NAMALWA (cell line): ENCODE measurements at regions not wholly inside any gene's neighbourhood (a gene's known extent, or its start where the extent isn't known, plus 50 kb on each side); places are given as distances from the start of the nearest gene placed in this dataset.

ENCODE experiments used
- DNase-seq: peaks from one replicate; pipeline ENCODE4 v3.0.0-alpha.2; 2015; ENCODE audit warnings: low spot score

GRCh38 chr2:74760875-74761630 lies 72.9 kb upstream of the HK2 start:
- DNase-seq = no peak

- DNase-seq = peak; percentile 31
These were observed 71.1 kb upstream of the HK2 start for GRCh38 chr2:74762789-74763188.

GRCh38 chr2:74763962-74764428 lies 69.9 kb upstream of the HK2 start:
- DNase-seq = no peak

GRCh38 chr2:74764429-74765272 lies 69.3 kb upstream of the HK2 start:
- no peak for DNase-seq

GRCh38 chr2:74766780-74767179 lies 67.1 kb upstream of the HK2 start:
- DNase-seq = no peak

GRCh38 chr2:74767618-74768017 lies 66.3 kb upstream of the HK2 start:
- no peak for DNase-seq

- no peak for DNase-seq
These were observed 65.5 kb upstream of the HK2 start for GRCh38 chr2:74768401-74768914.

GRCh38 chr2:74772046-74772445 lies 61.9 kb upstream of the HK2 start:
- no peak for DNase-seq

- DNase-seq = no peak
These were observed 56.6 kb upstream of the HK2 start for GRCh38 chr2:74777161-74777900.

- DNase-seq = no peak
These were observed 55.3 kb upstream of the HK2 start for GRCh38 chr2:74778381-74779264.

- DNase-seq = no peak
These were observed 54.7 kb upstream of the HK2 start for GRCh38 chr2:74779265-74779558.

GRCh38 chr2:74779587-74780135 lies 54.3 kb upstream of the HK2 start:
- no peak for DNase-seq
